HEK293 (cell line): ENCODE measurements at regions not wholly inside any gene's neighbourhood (a gene's known extent, or its start where the extent isn't known, plus 50 kb on each side); places are given as distances from the start of the nearest gene placed in this dataset.

Experiments used
- CTCF ChIP-seq: fragments of 450-650 bp; formaldehyde crosslinking; IDR thresholded peaks from 2 replicates; pipeline ENCODE4 v1.5.1; 2016; ENCODE audit warnings: missing biosample characterization, missing genetic modification characterization
- KLF16 ChIP-seq: fragments of 450-650 bp; formaldehyde crosslinking; IDR thresholded peaks from 2 replicates; pipeline ENCODE4 v1.5.1; 2017; ENCODE audit warnings: missing biosample characterization, missing genetic modification characterization
- RBAK ChIP-seq: fragments of 450-650 bp; formaldehyde crosslinking; IDR thresholded peaks from 2 replicates; pipeline ENCODE4 v1.5.1; 2016; ENCODE audit warnings: missing biosample characterization, missing genetic modification characterization
- REST ChIP-seq: fragments of 450-650 bp; formaldehyde crosslinking; IDR thresholded peaks from 2 replicates; pipeline ENCODE4 v1.5.1; 2016; ENCODE audit warnings: missing biosample characterization, missing genetic modification characterization
- YY1 ChIP-seq: fragments of 450-650 bp; formaldehyde crosslinking; IDR thresholded peaks from 2 replicates; pipeline ENCODE4 v1.5.1; 2018; ENCODE audit warnings: missing biosample characterization, missing genetic modification characterization
- ZBTB1 ChIP-seq: fragments of 450-650 bp; formaldehyde crosslinking; IDR thresholded peaks from 2 replicates; pipeline ENCODE4 v1.5.1; 2016; ENCODE audit warnings: missing biosample characterization, missing genetic modification characterization
- ZFP3 ChIP-seq: fragments of 450-650 bp; formaldehyde crosslinking; IDR thresholded peaks from 2 replicates; pipeline ENCODE4 v1.5.1; 2016; ENCODE audit warnings: low read depth, missing biosample characterization, missing genetic modification characterization
- ZNF112 ChIP-seq: fragments of 450-650 bp; formaldehyde crosslinking; IDR thresholded peaks from 2 replicates; pipeline ENCODE4 v1.5.0; 2017; ENCODE audit warnings: missing biosample characterization, missing genetic modification characterization
- ZNF114 ChIP-seq: fragments of 450-650 bp; formaldehyde crosslinking; IDR thresholded peaks from 2 replicates; pipeline ENCODE4 v1.5.0; 2017; ENCODE audit warnings: missing biosample characterization, missing genetic modification characterization
- ZNF174 ChIP-seq: fragments of 450-650 bp; formaldehyde crosslinking; IDR thresholded peaks from 2 replicates; pipeline ENCODE4 v1.5.0; 2017; ENCODE audit warnings: missing biosample characterization, mild to moderate bottlenecking, missing genetic modification characterization
- ZNF518A ChIP-seq: fragments of 450-650 bp; formaldehyde crosslinking; conservative IDR thresholded peaks from 2 replicates; pipeline ENCODE4 v1.5.1; 2016; ENCODE audit warnings: low read depth, missing biosample characterization, missing genetic modification characterization
- ZNF626 ChIP-seq: fragments of 450-650 bp; sonication (Bioruptor Pico); formaldehyde crosslinking; IDR thresholded peaks from 2 replicates; pipeline ENCODE4 v1.5.1; 2018; ENCODE audit warnings: missing biosample characterization, missing genetic modification characterization, inconsistent platforms

GRCh38 chr3:33956206-33956605, 157.8 kb downstream of the PDCD6IP start:
- TF ChIP-seq CTCF (tag by site-specific recombination) (no peak), ZFP3 (tag by site-specific recombination) (no peak), ZNF174 (no peak), ZNF112 (tag by site-specific recombination) (no peak), ZBTB1 (tag by site-specific recombination) (no peak), YY1 (no peak), REST (tag by site-specific recombination) (no peak), KLF16 (tag by site-specific recombination) (no peak), ZNF518A (no peak), RBAK (tag by site-specific recombination) (no peak), ZNF626 (no peak), ZNF114 (tag by site-specific recombination) (no peak)
